Ishikawa (cell line): ENCODE measurements at regions not wholly inside any gene's neighbourhood (a gene's known extent, or its start where the extent isn't known, plus 50 kb on each side); places are given as distances from the start of the nearest gene placed in this dataset.

Source experiments
- CEBPB ChIP-seq: IDR thresholded peaks from 2 replicates; pipeline ENCODE4 v1.6.1; 2012
- CREB1 ChIP-seq: IDR thresholded peaks from 2 replicates; pipeline ENCODE4 v1.6.1; 2012; ENCODE audit warnings: low read depth
- EGR1 ChIP-seq: IDR thresholded peaks from 2 replicates; pipeline ENCODE4 v1.6.1; 2012
- EP300 ChIP-seq: IDR thresholded peaks from 2 replicates; pipeline ENCODE4 v1.6.1; 2012; ENCODE audit warnings: borderline replicate concordance
- FOXM1 ChIP-seq: IDR thresholded peaks from 2 replicates; pipeline ENCODE4 v1.6.1; 2012; ENCODE audit warnings: low read depth, borderline replicate concordance
- MAX ChIP-seq: IDR thresholded peaks from 2 replicates; pipeline ENCODE4 v1.6.1; 2012
- NFIC ChIP-seq: IDR thresholded peaks from 2 replicates; pipeline ENCODE4 v1.6.1; 2012
- RAD21 ChIP-seq: IDR thresholded peaks from 2 replicates; pipeline ENCODE4 v1.6.1; 2012; ENCODE audit warnings: low read depth
- REST ChIP-seq: IDR thresholded peaks from 2 replicates; pipeline ENCODE4 v1.6.1; 2012; ENCODE audit warnings: low read depth, mild to moderate bottlenecking
- TAF1 ChIP-seq: IDR thresholded peaks from 2 replicates; pipeline ENCODE4 v1.6.1; 2012; ENCODE audit warnings: low read depth, mild to moderate bottlenecking
- TCF12 ChIP-seq: IDR thresholded peaks from 2 replicates; pipeline ENCODE4 v1.6.1; 2012; ENCODE audit warnings: low read depth
- TEAD4 ChIP-seq: IDR thresholded peaks from 2 replicates; pipeline ENCODE4 v1.6.1; 2012
- USF1 ChIP-seq: IDR thresholded peaks from 2 replicates; pipeline ENCODE4 v1.6.1; 2012
- YY1 ChIP-seq: IDR thresholded peaks from 2 replicates; pipeline ENCODE4 v1.6.1; 2012; ENCODE audit warnings: low read depth
- ZBTB7A ChIP-seq: IDR thresholded peaks from 2 replicates; pipeline ENCODE4 v1.6.1; 2012; ENCODE audit warnings: low read depth

GRCh38 chr2:18387441-18388206 is 172.8 kb downstream of the RDH14 start:
- TF ChIP-seq EP300, result no peak
- TF ChIP-seq RAD21, result peak; percentile 80

- no peak for TF ChIP-seq RAD21
- TF ChIP-seq CEBPB, result no peak
- TF ChIP-seq TAF1, result no peak
- no peak for TF ChIP-seq REST
- TF ChIP-seq FOXM1, result no peak
- TF ChIP-seq EGR1, result no peak
- no peak for TF ChIP-seq TEAD4
- no peak for TF ChIP-seq TCF12
- TF ChIP-seq NFIC, result no peak
- TF ChIP-seq MAX, result no peak
- TF ChIP-seq EP300, result no peak
- no peak for TF ChIP-seq CREB1
These were observed 176.2 kb downstream of the RDH14 start for GRCh38 chr2:18384242-18384641.

- no peak for TF ChIP-seq ZBTB7A
- no peak for TF ChIP-seq NFIC
- no peak for TF ChIP-seq MAX
- TF ChIP-seq FOXM1, result no peak
These were observed 179.1 kb downstream of the RDH14 start for GRCh38 chr2:18381386-18381785.

GRCh38 chr2:18380321-18380720 is 180.1 kb downstream of the RDH14 start:
- TF ChIP-seq ZBTB7A (no peak), TAF1 (no peak), EP300 (no peak), USF1 (no peak), REST (no peak), FOXM1 (no peak), EGR1 (no peak), MAX (no peak), RAD21 (no peak), TEAD4 (no peak), CEBPB (no peak), NFIC (no peak), CREB1 (no peak), TCF12 (no peak), YY1 (no peak)

GRCh38 chr2:18379870-18380269 is 180.6 kb downstream of the RDH14 start:
- TF ChIP-seq CEBPB, result no peak
- no peak for TF ChIP-seq REST
- TF ChIP-seq ZBTB7A, result no peak
- no peak for TF ChIP-seq TAF1
- TF ChIP-seq NFIC, result no peak
- no peak for TF ChIP-seq YY1
- TF ChIP-seq USF1, result no peak
- no peak for TF ChIP-seq CREB1
- no peak for TF ChIP-seq RAD21
- no peak for TF ChIP-seq TCF12
- no peak for TF ChIP-seq EGR1
- no peak for TF ChIP-seq MAX
- TF ChIP-seq FOXM1, result no peak
- no peak for TF ChIP-seq EP300
- TF ChIP-seq TEAD4, result no peak
